ENCODE measurements at regions not wholly inside any gene's neighbourhood (a gene's known extent, or its start where the extent isn't known, plus 50 kb on each side); places are given as distances from the start of the nearest gene placed in this dataset.

GRCh38 chr21:35565204-35565611 is 495.1 kb downstream of the SETD4 start:
- 15% methylated on average over 5 of the region's 5 CpGs for WGBS (ENCODE audit: missing lambda C conversion rate)
- POLR2A ChIA-PET: no interaction called here

GRCh38 chr21:35563885-35564451 is 496.4 kb downstream of the SETD4 start:
- no peak overlapping the region for H3K27ac ChIP-seq
- no peak for ATAC-seq
- H3K9me3 ChIP-seq: no peaks in the 10 kb centered on the region
- no peak for FAIRE-seq
- ChIA-PET CTCF (interaction anchor here (1.2 kb wide), 1 partner anchor 819 kb away, joined by 3 read pairs; no protein-coding TSS in a partner anchor), POLR2A (no interaction called here)
- TF ChIP-seq PBX3 (IDR thresholded peaks at IDR 0.05): no peak
- no peak for TF ChIP-seq ATOH8 (CRISPR knock-in tag; IDR thresholded peaks at IDR 0.05; ENCODE audit: low read depth)
- TF ChIP-seq TP53 (CRISPR knock-in tag; IDR thresholded peaks at IDR 0.05): no peak
- no peak for TF ChIP-seq EP300 (IDR thresholded peaks at IDR 0.05)
- TF ChIP-seq HOXA7 (CRISPR knock-in tag; IDR thresholded peaks at IDR 0.05): no peak
- TF ChIP-seq CBX8 (IDR thresholded peaks at IDR 0.05): no peak
- TF ChIP-seq RAD21 (conservative IDR thresholded peaks at IDR 0.05 in 1 of 2, IDR thresholded peaks at IDR 0.05 in 1 of 2): no peak
- no peak for TF ChIP-seq EHMT2 (IDR thresholded peaks at IDR 0.05; ENCODE audit: low read depth)
- TF ChIP-seq NPAS2 (CRISPR knock-in tag; IDR thresholded peaks at IDR 0.05; ENCODE audit: borderline replicate concordance): no peak
- no peak for TF ChIP-seq USF2 (IDR thresholded peaks at IDR 0.05)
- TF ChIP-seq HES2 (IDR thresholded peaks at IDR 0.05): no peak
- no peak for TF ChIP-seq RFX5 (IDR thresholded peaks at IDR 0.05)
- H3K4me3 ChIP-seq: no peak overlapping the region
- no peak for DNase-seq (ENCODE audit: low read depth in 1 of 2, low spot score in 1 of 2)
- H3K4me1 ChIP-seq: no peaks in the 10 kb centered on the region
- H3K4me2 ChIP-seq: no peak overlapping the region
- WGBS (ENCODE audit: missing lambda C conversion rate): 21% methylated on average over 10 of the region's 10 CpGs

More at GRCh38 chr21:35565204-35565611, 495.1 kb downstream of the SETD4 start:
- H3K4me3 ChIP-seq: no peak overlapping the region
- no peaks in the 10 kb centered on the region for H3K9me3 ChIP-seq
- CTCF ChIA-PET: interaction anchor here (1.5 kb wide), 1 partner anchor 11 kb away, joined by 3 read pairs; no protein-coding TSS in a partner anchor
- TF ChIP-seq NPAS2 (CRISPR knock-in tag; IDR thresholded peaks at IDR 0.05; ENCODE audit: borderline replicate concordance) (no peak), RCOR1 (IDR thresholded peaks at IDR 0.05; ENCODE audit: low read depth, low read length) (no peak), E2F6 (IDR thresholded peaks at IDR 0.05; ENCODE audit: borderline replicate concordance, low read depth) (no peak)
- ATAC-seq (no peak), DNase-seq (ENCODE audit: low read depth in 1 of 2, low spot score in 1 of 2) (no peak), FAIRE-seq (no peak)
- no peaks in the 10 kb centered on the region for H3K4me1 ChIP-seq
- H3K27ac ChIP-seq: no peak overlapping the region
- no peak overlapping the region for H3K4me2 ChIP-seq

- H3K4me1 ChIP-seq: no peaks in the 10 kb centered on the region
- no peak for TF ChIP-seq NFE2L2 (conservative IDR thresholded peaks at IDR 0.05; ENCODE audit: low read length)
- TF ChIP-seq GATA3 (IDR thresholded peaks at IDR 0.05; ENCODE audit: borderline replicate concordance): no peak
- no peak for TF ChIP-seq RAD21 (conservative IDR thresholded peaks at IDR 0.05 in 1 of 2, IDR thresholded peaks at IDR 0.05 in 1 of 2)
- no peak for TF ChIP-seq CTCF (IDR thresholded peaks at IDR 0.05)
- no peak for TF ChIP-seq TFCP2L1 (CRISPR knock-in tag; IDR thresholded peaks at IDR 0.05)
- TF ChIP-seq RCOR1 (IDR thresholded peaks at IDR 0.05; ENCODE audit: low read depth, low read length): no peak
- TF ChIP-seq MAZ (IDR thresholded peaks at IDR 0.05; ENCODE audit: borderline replicate concordance, low read depth, low read length): no peak
- TF ChIP-seq CBX8 (IDR thresholded peaks at IDR 0.05): no peak
- no peak for TF ChIP-seq HOXA7 (CRISPR knock-in tag; IDR thresholded peaks at IDR 0.05)
- TF ChIP-seq BCL3 (IDR thresholded peaks at IDR 0.05): no peak
- TF ChIP-seq RARB (CRISPR knock-in tag; IDR thresholded peaks at IDR 0.05): no peak
- no peak for TF ChIP-seq CBX2 (IDR thresholded peaks at IDR 0.05; ENCODE audit: borderline replicate concordance, low read depth)
- FAIRE-seq: no peak
- POLR2A ChIA-PET: no interaction called here
- WGBS (ENCODE audit: missing lambda C conversion rate): 70% methylated on average over 5 of the region's 5 CpGs
- H3K9me3 ChIP-seq: no peaks in the 10 kb centered on the region
- no peak for ATAC-seq
- H3K4me3 ChIP-seq: no peak overlapping the region
- CTCF ChIA-PET: interaction anchor here (1.0 to 1.2 kb wide), 2 partner anchors 29 to 817 kb away, joined by 3 read pairs; no protein-coding TSS in a partner anchor
- DNase-seq (ENCODE audit: low read depth in 1 of 2, low spot score in 1 of 2): no peak
- H3K4me2 ChIP-seq: no peak overlapping the region
- H3K27ac ChIP-seq: no peak overlapping the region
Observed at GRCh38 chr21:35562876-35563275, 497.4 kb downstream of the SETD4 start.

Data from A549 (cell line).